RWPE2 (cell line): ENCODE measurements at regions not wholly inside any gene's neighbourhood (a gene's known extent, or its start where the extent isn't known, plus 50 kb on each side); places are given as distances from the start of the nearest gene placed in this dataset.

Source experiments
- ATAC-seq: fragments of 200-7000 bp; cut with Tn5 transposase; 3 replicates; pipeline ENCODE4 v1.9.1; 2021; ENCODE audit warnings: low read depth
- DNase-seq: peaks from one replicate; pipeline ENCODE4 v3.0.0-alpha.2; 2020; ENCODE audit warnings: low spot score
- H3K27ac ChIP-seq: fragments of 450-650 bp; 2 replicates; pipeline ENCODE4 v1.5.1; 2017; ENCODE audit warnings: mild to moderate bottlenecking; ENCODE audit not compliant: poor library complexity, severe bottlenecking
- H3K27me3 ChIP-seq: fragments of 250-450 bp; sonication (Bioruptor Pico); 2 replicates; pipeline ENCODE4 v1.5.1; 2021; ENCODE audit warnings: mild to moderate bottlenecking, moderate library complexity; ENCODE audit not compliant: insufficient read depth, poor library complexity, severe bottlenecking
- H3K36me3 ChIP-seq: fragments of 250-450 bp; sonication (Bioruptor Pico); 2 replicates; pipeline ENCODE4 v1.5.1; 2020; ENCODE audit warnings: low read depth, mild to moderate bottlenecking, moderate library complexity
- H3K4me1 ChIP-seq: fragments of 250-450 bp; sonication (Bioruptor Pico); 2 replicates; pipeline ENCODE4 v1.5.1; 2021; ENCODE audit warnings: mild to moderate bottlenecking, moderate library complexity; ENCODE audit not compliant: insufficient read depth, poor library complexity, severe bottlenecking
- H3K4me3 ChIP-seq: fragments of 250-450 bp; sonication (Bioruptor Pico); 2 replicates; pipeline ENCODE4 v1.5.1; 2021; ENCODE audit warnings: mild to moderate bottlenecking, moderate library complexity; ENCODE audit not compliant: severe bottlenecking
- H3K9me3 ChIP-seq: fragments of 250-450 bp; sonication (Bioruptor Pico); 2 replicates; pipeline ENCODE4 v1.5.1; 2021; ENCODE audit warnings: mild to moderate bottlenecking, moderate library complexity; ENCODE audit not compliant: severe bottlenecking
- TF ChIP-seq, protein P1 (sequence below): fragments of 450-650 bp; IDR thresholded peaks from one replicate; pipeline ENCODE4 v1.5.1; 2017; ENCODE audit warnings: mild to moderate bottlenecking, moderate library complexity; ENCODE audit not compliant: poor library complexity, severe bottlenecking

DNA sequence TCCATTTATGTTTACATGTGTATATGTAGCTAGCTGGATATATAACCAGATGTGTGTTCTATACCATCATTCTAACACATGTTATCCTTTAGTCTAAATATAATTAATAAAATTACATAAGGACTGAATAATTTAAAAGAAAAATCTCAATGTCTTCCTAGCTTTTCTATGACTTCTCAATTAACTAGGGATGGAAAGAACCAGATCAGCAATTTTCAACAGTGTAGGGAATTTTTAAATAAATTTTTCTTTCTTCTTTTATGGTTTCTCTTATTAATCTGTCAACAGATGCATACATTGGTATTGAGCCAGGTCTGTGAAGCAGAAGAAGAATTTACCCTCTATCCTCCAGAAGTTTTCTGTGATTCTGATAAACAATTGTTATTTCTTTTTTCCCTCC is 2180.4 kb upstream of the C9orf72 start:
- Histone ChIP-seq H3K27ac (no peak overlapping the region), H3K36me3 (no peaks in the 10 kb centered on the region), H3K27me3 (no peaks in the 10 kb centered on the region), H3K9me3 (no peaks in the 10 kb centered on the region), H3K4me1 (no peaks in the 10 kb centered on the region), H3K4me3 (no peak overlapping the region)
- DNase-seq: no peak
- TF ChIP-seq, protein P1, sequence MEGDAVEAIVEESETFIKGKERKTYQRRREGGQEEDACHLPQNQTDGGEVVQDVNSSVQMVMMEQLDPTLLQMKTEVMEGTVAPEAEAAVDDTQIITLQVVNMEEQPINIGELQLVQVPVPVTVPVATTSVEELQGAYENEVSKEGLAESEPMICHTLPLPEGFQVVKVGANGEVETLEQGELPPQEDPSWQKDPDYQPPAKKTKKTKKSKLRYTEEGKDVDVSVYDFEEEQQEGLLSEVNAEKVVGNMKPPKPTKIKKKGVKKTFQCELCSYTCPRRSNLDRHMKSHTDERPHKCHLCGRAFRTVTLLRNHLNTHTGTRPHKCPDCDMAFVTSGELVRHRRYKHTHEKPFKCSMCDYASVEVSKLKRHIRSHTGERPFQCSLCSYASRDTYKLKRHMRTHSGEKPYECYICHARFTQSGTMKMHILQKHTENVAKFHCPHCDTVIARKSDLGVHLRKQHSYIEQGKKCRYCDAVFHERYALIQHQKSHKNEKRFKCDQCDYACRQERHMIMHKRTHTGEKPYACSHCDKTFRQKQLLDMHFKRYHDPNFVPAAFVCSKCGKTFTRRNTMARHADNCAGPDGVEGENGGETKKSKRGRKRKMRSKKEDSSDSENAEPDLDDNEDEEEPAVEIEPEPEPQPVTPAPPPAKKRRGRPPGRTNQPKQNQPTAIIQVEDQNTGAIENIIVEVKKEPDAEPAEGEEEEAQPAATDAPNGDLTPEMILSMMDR: no peak
- no peak for ATAC-seq

- Histone ChIP-seq H3K27ac (no peak overlapping the region), H3K27me3 (no peaks in the 10 kb centered on the region), H3K36me3 (no peaks in the 10 kb centered on the region), H3K4me3 (no peak overlapping the region), H3K9me3 (no peaks in the 10 kb centered on the region), H3K4me1 (no peaks in the 10 kb centered on the region)
- DNase-seq (no peak), ATAC-seq (no peak)
- TF ChIP-seq, protein P1: no peak
These were observed 2195.7 kb upstream of the C9orf72 start for GRCh38 chr9:29769019-29769418.

GRCh38 chr9:29773676-29774075 is 2200.4 kb upstream of the C9orf72 start:
- Histone ChIP-seq H3K4me1 (no peaks in the 10 kb centered on the region), H3K4me3 (no peak overlapping the region), H3K27ac (no peak overlapping the region), H3K9me3 (no peaks in the 10 kb centered on the region), H3K27me3 (no peaks in the 10 kb centered on the region), H3K36me3 (no peaks in the 10 kb centered on the region)
- DNase-seq: no peak
- ATAC-seq: no peak
- TF ChIP-seq, protein P1: no peak

DNA sequence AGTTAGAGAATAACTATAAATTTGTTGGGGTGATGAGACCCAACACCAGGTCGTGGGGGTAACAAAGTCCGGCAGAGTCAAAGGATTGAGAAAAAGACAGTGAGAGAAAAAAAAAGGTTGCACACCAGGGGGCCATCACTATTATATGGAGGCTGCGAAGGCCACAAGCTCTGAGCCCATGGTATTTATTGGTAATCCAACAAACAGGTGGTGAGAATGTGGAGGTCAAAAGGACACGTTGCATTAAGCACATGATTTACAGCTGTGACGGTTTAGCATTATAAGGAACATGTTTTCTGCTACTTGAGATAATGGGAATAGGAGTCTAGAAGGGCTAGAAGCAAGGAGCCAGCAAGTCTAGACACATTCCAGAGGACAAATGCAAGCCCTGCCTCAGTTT is 2202.2 kb upstream of the C9orf72 start:
- H3K36me3 ChIP-seq: no peaks in the 10 kb centered on the region
- no peaks in the 10 kb centered on the region for H3K27me3 ChIP-seq
- ATAC-seq (no peak), DNase-seq (no peak)
- TF ChIP-seq, protein P1: no peak
- H3K4me3 ChIP-seq: no peak overlapping the region
- no peaks in the 10 kb centered on the region for H3K4me1 ChIP-seq
- no peak overlapping the region for H3K27ac ChIP-seq
- no peaks in the 10 kb centered on the region for H3K9me3 ChIP-seq

DNA sequence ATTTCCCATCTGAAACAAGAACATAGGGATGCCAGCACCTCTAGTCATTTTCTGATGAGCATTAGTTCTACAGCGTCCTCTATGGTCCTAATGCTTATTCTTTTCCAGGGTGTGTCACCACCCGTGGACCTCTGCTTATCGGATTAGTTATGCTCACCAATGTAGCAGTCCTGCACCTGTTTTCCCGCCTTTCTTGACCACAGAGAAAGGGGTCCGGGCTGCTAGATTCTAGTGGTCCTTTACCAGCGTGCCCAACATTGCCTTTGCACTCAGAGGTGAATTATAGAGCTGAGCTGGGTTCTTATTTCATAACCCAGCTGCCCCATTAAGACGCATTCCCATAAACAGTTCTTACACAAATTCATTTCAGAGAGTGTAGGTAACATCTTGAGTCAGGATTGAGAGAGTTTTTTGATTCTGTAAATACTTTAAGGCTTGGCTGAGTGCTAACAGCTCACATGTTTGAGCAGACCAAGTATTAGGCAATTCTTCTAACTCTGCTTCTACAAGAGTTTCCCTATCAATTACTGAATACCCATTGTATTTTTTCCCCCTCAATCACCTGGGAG is 2205.1 kb upstream of the C9orf72 start:
- DNase-seq (no peak), ATAC-seq (no peak)
- Histone ChIP-seq H3K27me3 (no peaks in the 10 kb centered on the region), H3K4me1 (no peaks in the 10 kb centered on the region), H3K9me3 (no peaks in the 10 kb centered on the region), H3K27ac (no peak overlapping the region), H3K4me3 (no peak overlapping the region), H3K36me3 (no peaks in the 10 kb centered on the region)
- TF ChIP-seq, protein P1: no peak
